Naive B cell (primary cell): ENCODE measurements at regions not wholly inside any gene's neighbourhood (a gene's known extent, or its start where the extent isn't known, plus 50 kb on each side); places are given as distances from the start of the nearest gene placed in this dataset.

Source experiments
- ATAC-seq, 2 donors: fragments of 150-1000 bp; cut with Tn5 transposase; 2 replicates each; pipeline ENCODE4 v1.10.0; 2021; ENCODE audit warnings: low read depth in 2 of 2, mild to moderate bottlenecking in 2 of 2, moderate library complexity in 2 of 2
- DNase-seq: peaks from one replicate; pipeline ENCODE4 v3.0.0; 2022
- H3K27ac Mint-ChIP-seq, 6 donors: one replicate each; pipeline ENCODE4 v1.8.0; 2020 to 2022; ENCODE audit warnings: mild to moderate bottlenecking in 6 of 6, mixed read lengths in 6 of 6, moderate library complexity in 5 of 6, inconsistent platforms in 2 of 6
- H3K27me3 Mint-ChIP-seq, 3 donors: one replicate each; pipeline ENCODE4 v1.8.0; 2021 to 2022; ENCODE audit warnings: mixed read lengths in 3 of 3, mild to moderate bottlenecking in 1 of 3
- H3K36me3 Mint-ChIP-seq, 2 donors: one replicate each; pipeline ENCODE4 v1.8.0; 2020 to 2022; ENCODE audit warnings: mixed read lengths in 2 of 2, inconsistent platforms in 1 of 2, mild to moderate bottlenecking in 1 of 2
- H3K4me1 Mint-ChIP-seq, 3 donors: one replicate each; pipeline ENCODE4 v1.8.0; 2020 to 2022; ENCODE audit warnings: mixed read lengths in 3 of 3, inconsistent platforms in 1 of 3, mild to moderate bottlenecking in 1 of 3, moderate library complexity in 1 of 3
- H3K4me3 Mint-ChIP-seq, 8 donors: one replicate each; pipeline ENCODE4 v1.8.0; 2020 to 2022; ENCODE audit warnings: mild to moderate bottlenecking in 8 of 8, mixed read lengths in 8 of 8, moderate library complexity in 8 of 8, inconsistent platforms in 2 of 8
- H3K9me3 Mint-ChIP-seq, 7 donors: one replicate each; pipeline ENCODE4 v1.8.0; 2020 to 2022; ENCODE audit warnings: mixed read lengths in 7 of 7, mild to moderate bottlenecking in 5 of 7, inconsistent platforms in 2 of 7, moderate library complexity in 1 of 7

DNA sequence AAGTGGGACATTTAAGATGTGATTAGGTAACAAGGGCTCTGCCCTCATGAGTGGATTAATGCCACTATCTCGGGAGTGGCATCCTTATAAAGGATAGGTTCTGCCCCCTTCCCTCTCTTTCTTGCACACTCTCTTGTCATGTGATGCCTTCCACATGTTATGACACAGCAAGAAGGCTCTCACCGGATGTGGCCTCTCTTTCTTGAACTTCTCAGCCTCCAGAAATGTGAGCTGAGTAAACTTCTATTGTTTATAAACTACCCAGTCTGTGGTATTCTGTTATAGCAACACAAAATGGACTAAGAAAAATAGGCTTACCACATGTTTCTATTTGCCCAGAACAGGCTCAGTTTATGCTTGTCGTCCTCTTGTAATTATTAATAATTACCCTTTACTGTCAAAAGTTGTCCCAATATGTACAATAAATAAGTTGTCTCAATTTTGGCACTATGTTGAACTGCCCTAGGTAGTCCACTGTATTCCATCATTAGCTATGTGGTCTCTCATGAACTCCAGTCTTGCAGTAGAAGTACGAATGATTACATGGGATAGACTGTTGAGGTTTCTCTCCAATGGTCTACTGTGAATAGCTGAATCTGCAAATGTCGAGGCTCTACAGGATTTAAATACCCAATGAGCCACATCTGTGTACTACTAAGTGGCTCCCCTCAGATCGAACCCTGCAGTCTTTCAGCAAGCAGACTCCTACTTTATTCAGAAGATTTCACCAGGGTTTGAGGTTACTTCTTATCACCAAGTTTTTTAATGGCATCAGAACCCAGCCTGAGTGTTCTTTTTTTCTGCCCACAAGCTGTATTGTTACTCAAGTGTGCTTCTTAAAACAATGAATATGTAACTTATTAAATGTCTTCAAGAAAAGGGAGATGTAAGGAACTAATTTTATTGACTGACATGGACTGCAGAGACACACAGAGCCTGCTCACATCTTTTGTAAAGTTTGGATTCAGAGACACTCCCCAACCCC lies 102.0 kb upstream of the LEF1 start:
- Mint-ChIP-seq H3K36me3 (no peaks in the 10 kb centered on the region), H3K4me1 (no peaks in the 10 kb centered on the region), H3K4me3 (no peak overlapping the region), H3K9me3 (peaks cover 0 to 5% (median 2%) of the 10 kb centered on the region in 7 donors), H3K27me3 (no peaks in the 10 kb centered on the region), H3K27ac (no peak overlapping the region)
- DNase-seq (no peak), ATAC-seq (no peak)

DNA sequence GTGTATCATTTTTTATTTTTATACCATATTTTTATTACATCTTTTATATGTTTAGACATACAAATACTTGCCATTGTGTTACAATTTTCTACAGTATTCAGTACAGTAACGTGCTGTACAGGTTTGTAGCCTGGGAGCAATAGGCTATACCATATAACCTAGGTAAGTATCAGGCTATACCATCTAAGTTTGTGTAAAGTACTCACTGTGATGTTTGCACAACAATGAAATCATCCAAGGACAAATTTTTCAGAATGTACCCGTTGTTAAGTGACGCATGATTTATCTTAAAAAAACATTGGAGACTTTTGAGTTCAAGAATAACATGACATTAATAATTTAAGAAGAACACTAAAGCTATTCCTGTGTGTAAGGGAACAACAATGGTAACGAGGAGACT lies 96.0 kb upstream of the LEF1 start:
- DNase-seq (no peak), ATAC-seq (no peak)
- Mint-ChIP-seq H3K36me3 (no peaks in the 10 kb centered on the region), H3K9me3 (peaks cover 0 to 5% (median 0%) of the 10 kb centered on the region in 7 donors), H3K27me3 (peaks cover 0 to 3% (median 0%) of the 10 kb centered on the region in 3 donors), H3K4me1 (no peaks in the 10 kb centered on the region), H3K27ac (peak overlapping the region in 1 of 6 donors; percentile 11), H3K4me3 (no peak overlapping the region)

DNA sequence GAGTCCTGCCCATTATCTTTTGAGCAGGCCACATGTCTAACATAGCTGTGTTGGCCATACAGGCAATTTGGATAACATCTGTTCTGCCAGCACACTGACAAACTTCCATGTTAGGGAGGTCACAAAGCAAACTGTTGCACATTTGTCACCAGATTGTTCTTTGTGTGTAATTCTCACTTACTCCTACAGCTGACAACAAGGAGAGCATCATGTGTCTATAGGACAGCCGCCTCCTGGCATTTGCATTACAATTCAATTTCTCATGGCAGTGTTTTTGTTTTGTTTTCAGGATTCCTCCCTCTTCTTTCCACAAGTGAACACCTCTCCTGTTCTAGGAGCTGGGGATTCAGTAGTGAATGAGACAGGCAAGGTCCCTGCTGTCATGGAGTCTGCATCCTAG lies 94.3 kb upstream of the LEF1 start:
- no peaks in the 10 kb centered on the region for H3K36me3 Mint-ChIP-seq
- no peak overlapping the region for H3K4me3 Mint-ChIP-seq
- DNase-seq (no peak), ATAC-seq (no peak)
- H3K27ac Mint-ChIP-seq = no peak overlapping the region
- peaks cover 0 to 4% (median 0%) of the 10 kb centered on the region in 3 donors for H3K27me3 Mint-ChIP-seq
- peaks cover 0 to 5% (median 0%) of the 10 kb centered on the region in 7 donors for H3K9me3 Mint-ChIP-seq
- H3K4me1 Mint-ChIP-seq = no peaks in the 10 kb centered on the region

DNA sequence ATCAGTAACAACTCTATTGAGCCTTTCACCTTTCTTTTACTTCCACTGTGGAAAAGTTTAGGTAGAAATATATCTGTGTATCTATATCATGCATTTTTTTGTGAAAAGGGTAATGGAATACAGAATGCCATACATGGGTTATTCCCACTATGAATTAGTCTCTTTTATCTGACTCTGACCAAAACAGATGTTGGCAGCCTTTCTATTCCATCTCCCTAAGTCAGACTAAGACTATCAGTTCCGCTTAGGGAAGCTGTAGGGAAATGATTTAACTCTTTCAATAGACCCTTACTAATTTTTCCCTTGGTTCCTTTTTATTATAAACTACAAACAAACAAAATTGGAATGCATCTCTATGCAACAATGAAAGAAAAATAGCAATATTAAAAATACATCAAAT lies 92.3 kb upstream of the LEF1 start:
- H3K4me3 Mint-ChIP-seq = no peak overlapping the region
- peak overlapping the region in 1 of 6 donors; percentile 62 for H3K27ac Mint-ChIP-seq
- no peaks in the 10 kb centered on the region for H3K9me3 Mint-ChIP-seq
- H3K36me3 Mint-ChIP-seq = no peaks in the 10 kb centered on the region
- peaks cover 0 to 4% (median 0%) of the 10 kb centered on the region in 3 donors for H3K27me3 Mint-ChIP-seq
- H3K4me1 Mint-ChIP-seq = no peaks in the 10 kb centered on the region
- ATAC-seq (no peak), DNase-seq (no peak)

DNA sequence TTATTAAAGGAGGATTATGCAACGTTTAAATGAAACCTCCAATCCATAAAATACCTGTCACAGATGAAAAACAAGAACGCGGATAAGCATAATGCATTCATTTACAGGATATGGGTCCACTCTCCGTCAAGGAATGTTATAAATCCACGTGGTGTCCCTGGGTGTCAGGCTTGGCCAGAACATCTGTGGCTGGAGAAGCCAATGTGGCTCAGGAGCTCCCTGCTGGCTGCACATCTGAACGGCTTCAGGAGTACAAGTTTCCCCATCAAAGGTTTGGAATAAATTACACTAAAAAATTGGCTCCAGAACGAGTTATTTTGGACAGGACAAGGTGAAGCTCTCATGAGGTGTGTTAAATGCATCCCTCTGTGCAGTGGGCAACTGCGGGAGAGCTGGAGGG lies 87.8 kb upstream of the LEF1 start:
- H3K4me3 Mint-ChIP-seq = no peak overlapping the region
- no peak overlapping the region for H3K27ac Mint-ChIP-seq
- no peak for ATAC-seq
- DNase-seq = no peak
- H3K4me1 Mint-ChIP-seq = no peaks in the 10 kb centered on the region
- H3K36me3 Mint-ChIP-seq = no peaks in the 10 kb centered on the region
- H3K27me3 Mint-ChIP-seq = peaks cover 0 to 4% (median 0%) of the 10 kb centered on the region in 3 donors
- H3K9me3 Mint-ChIP-seq = peaks cover 0 to 4% (median 0%) of the 10 kb centered on the region in 7 donors

DNA sequence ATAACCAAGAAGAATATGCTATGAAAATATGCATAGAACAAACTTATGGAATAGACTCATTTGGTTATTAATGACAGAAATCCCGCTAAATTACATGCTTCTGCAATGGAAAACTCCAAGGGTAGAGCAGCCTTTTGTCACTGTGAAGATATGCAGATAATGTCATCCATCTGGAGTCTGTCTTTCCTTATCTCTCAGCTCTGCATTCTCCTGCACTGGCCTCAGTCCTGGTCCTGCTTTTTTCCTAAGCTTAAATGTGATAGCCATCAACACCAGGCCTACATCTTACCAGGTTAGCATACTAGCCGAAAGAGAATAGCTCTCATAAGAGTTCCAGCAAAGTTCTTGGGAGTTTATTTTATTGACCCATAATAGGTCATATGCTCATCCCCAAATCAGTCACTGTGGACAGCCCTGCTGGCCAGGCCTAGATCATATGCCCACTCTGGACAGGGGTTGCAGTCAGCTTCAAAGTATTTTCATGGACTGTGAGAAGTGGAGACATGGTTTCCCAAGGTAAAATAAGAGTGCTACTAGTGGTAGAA lies 86.5 kb upstream of the LEF1 start:
- no peak for ATAC-seq
- H3K4me1 Mint-ChIP-seq = no peaks in the 10 kb centered on the region

DNA sequence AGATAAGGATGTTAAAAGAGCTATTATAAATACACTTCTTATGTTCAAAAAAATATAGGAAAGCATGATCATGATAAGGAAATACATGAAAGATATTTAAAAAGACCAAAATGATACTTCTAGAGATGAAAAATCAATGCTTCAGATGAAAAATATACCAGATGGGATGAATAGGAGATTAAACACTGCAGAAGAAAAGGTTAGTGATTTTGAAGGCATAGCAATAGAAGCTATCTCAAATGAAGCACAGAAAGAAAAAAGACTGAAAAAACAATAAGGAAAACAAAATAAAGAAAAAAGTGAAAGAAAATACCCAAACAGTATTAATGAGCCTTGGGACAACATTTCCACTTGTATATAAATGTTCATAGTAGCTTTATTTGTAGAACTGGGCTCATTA lies 80.7 kb upstream of the LEF1 start:
- Mint-ChIP-seq H3K9me3 (peaks cover 6 to 22% (median 14%) of the 10 kb centered on the region in 7 donors), H3K4me3 (no peak overlapping the region), H3K27ac (no peak overlapping the region), H3K36me3 (peaks cover 0 to 13% of the 10 kb centered on the region in 2 donors), H3K4me1 (no peaks in the 10 kb centered on the region), H3K27me3 (no peaks in the 10 kb centered on the region)
- ATAC-seq (no peak), DNase-seq (no peak)

More for the DNA sequence above, 86.5 kb upstream of the LEF1 start:
- Mint-ChIP-seq H3K27me3 (peaks cover 0 to 4% (median 0%) of the 10 kb centered on the region in 3 donors), H3K36me3 (peaks cover 0 to under 1% of the 10 kb centered on the region in 2 donors), H3K9me3 (peaks cover 0 to 6% (median under 1%) of the 10 kb centered on the region in 7 donors), H3K4me3 (no peak overlapping the region), H3K27ac (no peak overlapping the region)
- DNase-seq = no peak

DNA sequence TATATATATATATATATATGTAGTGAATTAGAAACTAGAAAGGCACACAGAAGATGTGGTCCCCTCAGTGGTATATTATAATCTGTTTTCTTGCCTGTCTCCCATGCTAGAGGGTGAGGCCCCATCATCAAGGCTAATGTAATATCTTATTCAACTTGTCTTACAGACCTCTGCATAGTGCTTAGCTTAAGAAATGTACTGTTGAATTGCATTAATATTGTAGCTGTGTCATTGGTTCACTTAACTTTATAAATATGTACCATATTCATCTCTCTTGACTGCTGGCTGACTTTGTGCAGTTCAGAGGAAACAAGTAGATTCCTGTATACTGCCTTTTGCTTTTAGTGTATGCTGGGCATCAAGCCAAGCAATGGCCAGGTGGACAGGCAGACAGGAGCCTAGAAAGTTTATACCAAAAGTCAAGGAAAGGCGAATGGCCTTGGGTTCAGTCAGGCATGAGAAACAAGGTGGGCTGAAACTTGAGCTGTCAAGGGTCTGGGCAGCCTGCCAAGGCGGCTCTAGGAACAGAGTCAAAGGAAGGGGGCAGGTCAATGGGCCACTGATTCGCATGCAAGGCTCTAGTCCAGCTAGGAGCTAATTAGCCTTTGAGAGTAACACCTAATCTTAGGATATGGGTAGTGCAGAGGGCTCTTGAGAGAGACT lies 78.8 kb upstream of the LEF1 start:
- Mint-ChIP-seq H3K9me3 (peaks cover 7 to 22% (median 14%) of the 10 kb centered on the region in 7 donors), H3K27me3 (no peaks in the 10 kb centered on the region), H3K4me3 (no peak overlapping the region), H3K27ac (no peak overlapping the region), H3K36me3 (peaks cover 0 to 13% of the 10 kb centered on the region in 2 donors), H3K4me1 (no peaks in the 10 kb centered on the region)
- ATAC-seq (no peak), DNase-seq (no peak)

DNA sequence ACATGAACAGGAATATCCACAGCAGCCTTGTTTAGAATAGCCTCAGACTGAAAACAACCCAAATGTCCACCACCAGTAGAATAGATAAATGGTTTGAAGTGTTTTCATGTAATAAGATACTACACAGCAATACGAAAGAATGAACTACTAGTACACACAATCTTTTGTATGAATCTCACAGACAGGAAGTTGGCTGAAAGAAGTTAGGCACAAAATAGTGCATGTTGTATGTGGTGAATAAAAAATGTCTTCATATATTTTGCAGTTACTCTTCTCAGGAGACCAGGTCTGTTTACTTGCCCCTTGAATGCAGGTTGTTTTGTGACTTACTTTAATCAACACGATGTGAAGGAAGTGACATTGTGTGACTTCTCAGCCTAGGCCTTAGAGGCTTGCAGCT lies 75.9 kb upstream of the LEF1 start:
- Mint-ChIP-seq H3K27me3 (no peaks in the 10 kb centered on the region), H3K27ac (no peak overlapping the region), H3K4me3 (no peak overlapping the region), H3K4me1 (no peaks in the 10 kb centered on the region), H3K9me3 (peaks cover 6 to 13% (median 8%) of the 10 kb centered on the region in 7 donors), H3K36me3 (peaks cover 0 to 6% of the 10 kb centered on the region in 2 donors)
- no peak for ATAC-seq
- DNase-seq = no peak

DNA sequence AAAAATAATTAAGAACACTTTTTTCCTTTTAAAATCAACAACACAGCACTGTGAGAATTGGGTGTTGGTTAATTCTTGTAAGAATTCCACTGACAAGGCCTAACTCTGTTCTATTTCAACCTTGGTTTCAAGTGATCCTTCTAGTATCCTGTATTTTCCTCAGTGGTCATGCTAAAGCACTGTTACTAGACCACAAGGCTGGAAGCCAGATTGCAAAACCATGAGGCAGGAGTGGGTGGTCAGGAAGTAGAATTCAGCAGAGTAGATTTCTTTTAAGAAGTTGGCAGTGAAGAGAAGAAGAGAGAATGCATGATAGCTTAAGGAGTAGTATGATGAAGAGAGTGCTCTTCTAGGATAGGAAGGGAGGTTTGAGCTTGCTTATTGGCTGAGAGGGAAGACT lies 71.6 kb upstream of the LEF1 start:
- Mint-ChIP-seq H3K9me3 (peaks cover 0 to 3% (median 2%) of the 10 kb centered on the region in 7 donors), H3K4me3 (no peak overlapping the region), H3K4me1 (no peaks in the 10 kb centered on the region), H3K36me3 (no peaks in the 10 kb centered on the region), H3K27ac (no peak overlapping the region), H3K27me3 (peaks cover 0 to 6% (median 4%) of the 10 kb centered on the region in 3 donors)
- DNase-seq = no peak
- ATAC-seq = no peak

DNA sequence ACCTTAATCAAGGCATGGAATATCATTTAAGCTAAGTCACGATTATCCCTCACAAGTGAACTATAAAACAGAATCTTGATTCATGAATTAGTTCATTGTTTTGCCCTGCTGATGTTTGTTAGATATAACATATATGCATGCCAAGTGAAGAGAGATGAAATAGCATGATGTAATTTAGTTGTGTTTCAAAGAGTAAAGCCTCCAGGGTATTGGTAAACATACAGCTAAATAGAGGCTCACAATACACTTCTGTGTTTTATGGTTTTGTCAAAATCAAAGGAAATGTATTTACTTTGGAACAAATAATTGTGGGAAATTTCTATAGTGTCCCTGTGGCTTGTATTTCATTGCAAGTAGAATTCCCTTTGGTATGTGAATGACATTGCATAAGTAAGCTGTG lies 69.0 kb upstream of the LEF1 start:
- Mint-ChIP-seq H3K36me3 (no peaks in the 10 kb centered on the region), H3K4me3 (no peak overlapping the region), H3K9me3 (peaks cover 0 to 3% (median under 1%) of the 10 kb centered on the region in 7 donors), H3K27ac (no peak overlapping the region), H3K27me3 (peaks cover 0 to 6% (median 4%) of the 10 kb centered on the region in 3 donors), H3K4me1 (no peaks in the 10 kb centered on the region)
- no peak for DNase-seq
- no peak for ATAC-seq

DNA sequence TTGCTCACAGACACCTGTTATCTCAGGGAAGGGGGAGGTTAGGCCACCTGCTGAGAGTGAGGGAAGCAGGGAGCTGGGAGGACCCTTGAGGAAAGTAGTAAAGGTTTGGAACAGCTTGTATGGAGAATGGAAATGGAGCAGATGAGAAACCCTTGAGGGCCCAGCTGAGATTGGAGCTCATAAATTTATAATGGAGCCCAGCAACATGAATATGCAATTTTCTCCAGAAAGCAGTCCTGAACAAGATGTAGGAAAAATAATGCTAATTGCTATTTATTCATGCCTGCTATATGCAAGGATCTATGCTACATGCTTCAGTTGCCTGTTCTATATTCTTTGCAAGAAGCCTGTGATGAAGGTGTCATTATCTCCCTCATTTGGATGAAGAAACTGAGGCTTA lies 67.5 kb upstream of the LEF1 start:
- H3K9me3 Mint-ChIP-seq = peaks cover 0 to 12% (median 3%) of the 10 kb centered on the region in 7 donors
- no peak for DNase-seq
- no peaks in the 10 kb centered on the region for H3K4me1 Mint-ChIP-seq
- H3K27ac Mint-ChIP-seq = no peak overlapping the region
- H3K27me3 Mint-ChIP-seq = peaks cover 0 to 6% (median 4%) of the 10 kb centered on the region in 3 donors
- ATAC-seq = no peak
- no peak overlapping the region for H3K4me3 Mint-ChIP-seq
- no peaks in the 10 kb centered on the region for H3K36me3 Mint-ChIP-seq

DNA sequence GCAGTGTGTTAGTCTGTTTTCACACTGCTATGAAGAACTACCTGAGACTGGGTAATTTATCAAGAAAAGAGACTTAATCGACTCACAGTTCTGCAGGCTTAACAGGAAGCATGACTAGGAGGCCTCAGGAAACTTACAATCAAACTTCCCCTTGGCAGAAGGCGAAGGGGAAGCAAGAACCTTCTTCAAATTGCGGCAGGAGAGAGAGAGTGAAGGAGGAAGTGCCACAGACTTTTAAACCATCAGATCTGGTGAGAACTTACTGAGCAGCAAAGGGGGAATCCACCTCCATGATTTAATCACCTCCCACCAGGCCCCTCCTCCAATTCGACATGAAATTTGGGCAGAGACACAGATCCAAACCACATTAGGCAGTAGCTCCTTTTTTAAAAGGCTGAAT lies 59.2 kb upstream of the LEF1 start:
- Mint-ChIP-seq H3K27ac (peak overlapping the region in 1 of 6 donors; percentile 86), H3K9me3 (peaks cover 3 to 28% (median 7%) of the 10 kb centered on the region in 7 donors), H3K36me3 (no peaks in the 10 kb centered on the region), H3K27me3 (no peaks in the 10 kb centered on the region), H3K4me1 (no peaks in the 10 kb centered on the region), H3K4me3 (no peak overlapping the region)
- ATAC-seq = peak in 1 of 2 donors; percentile 33
- no peak for DNase-seq
